GM23338 (cell line): ENCODE measurements at regions not wholly inside any gene's neighbourhood (a gene's known extent, or its start where the extent isn't known, plus 50 kb on each side); places are given as distances from the start of the nearest gene placed in this dataset.

Source experiments
- ATAC-seq: fragments of 200-7000 bp; cut with Tn5 transposase; 3 replicates; pipeline ENCODE4 v1.9.1; 2020
- DNase-seq: peaks from one replicate; pipeline ENCODE4 v3.0.0-alpha.2; 2015; ENCODE audit warnings: low spot score
- H2AFZ ChIP-seq: fragments of 200-600 bp; sonication (generic); 2 replicates; pipeline ENCODE4 v1.8.0; 2016; ENCODE audit warnings: antibody characterized with exemption, mild to moderate bottlenecking, moderate library complexity
- H3F3A ChIP-seq: fragments of 200-600 bp; sonication (generic); replicated peaks from 2 replicates; pipeline ENCODE4 v1.8.0; 2017; ENCODE audit warnings: antibody characterized with exemption, mixed run types, low read depth
- H3K27ac ChIP-seq: fragments of 200-600 bp; sonication (generic); 2 replicates; pipeline ENCODE4 v1.6.1; 2016; ENCODE audit warnings: low read depth
- H3K27me3 ChIP-seq: fragments of 200-600 bp; sonication (generic); 2 replicates; pipeline ENCODE4 v1.8.0; 2016; ENCODE audit warnings: mild to moderate bottlenecking, mixed run types, moderate library complexity; ENCODE audit not compliant: insufficient read depth
- H3K36me3 ChIP-seq: fragments of 200-600 bp; sonication (generic); 2 replicates; pipeline ENCODE4 v1.8.0; 2016; ENCODE audit warnings: mild to moderate bottlenecking; ENCODE audit not compliant: insufficient read depth
- H3K4me1 ChIP-seq: fragments of 200-600 bp; sonication (generic); 2 replicates; pipeline ENCODE4 v1.8.0; 2016; ENCODE audit warnings: mild to moderate bottlenecking, moderate library complexity; ENCODE audit not compliant: insufficient read depth
- H3K4me2 ChIP-seq: fragments of 200-600 bp; sonication (generic); 2 replicates; pipeline ENCODE4 v1.7.1; 2017; ENCODE audit warnings: mixed run types
- H3K4me3 ChIP-seq: fragments of 200-600 bp; sonication (generic); 2 replicates; pipeline ENCODE4 v1.6.1; 2016; ENCODE audit warnings: mixed run types
- H3K79me2 ChIP-seq: fragments of 200-600 bp; sonication (generic); replicated peaks from 2 replicates; pipeline ENCODE4 v1.8.0; 2017; ENCODE audit warnings: mild to moderate bottlenecking; ENCODE audit not compliant: insufficient read depth
- H3K9me2 ChIP-seq: fragments of 200-600 bp; sonication (generic); 2 replicates; pipeline ENCODE4 v1.8.0; 2017; ENCODE audit not compliant: insufficient read depth
- H4K20me1 ChIP-seq: fragments of 200-600 bp; sonication (generic); replicated peaks from 2 replicates; pipeline ENCODE4 v1.8.0; 2017; ENCODE audit warnings: mild to moderate bottlenecking; ENCODE audit not compliant: insufficient read depth
- H3K27ac Mint-ChIP-seq: 2 replicates; pipeline ENCODE4 v1.8.0; 2020; ENCODE audit warnings: inconsistent platforms, mild to moderate bottlenecking, moderate library complexity, mixed read lengths
- H3K27me3 Mint-ChIP-seq: 3 replicates; pipeline ENCODE4 v1.8.0; 2022; ENCODE audit warnings: low read depth, mild to moderate bottlenecking, moderate library complexity, mixed read lengths, inconsistent platforms; ENCODE audit not compliant: insufficient read depth, poor library complexity
- H3K36me3 Mint-ChIP-seq: 3 replicates; pipeline ENCODE4 v1.8.0; 2021; ENCODE audit warnings: low read depth, mild to moderate bottlenecking, inconsistent platforms, moderate library complexity, mixed read lengths
- H3K4me1 Mint-ChIP-seq: 3 replicates; pipeline ENCODE4 v1.8.0; 2020; ENCODE audit warnings: mild to moderate bottlenecking, inconsistent platforms, mixed read lengths
- H3K4me3 Mint-ChIP-seq: 3 replicates; pipeline ENCODE4 v1.8.0; 2021; ENCODE audit warnings: moderate library complexity, mild to moderate bottlenecking, inconsistent platforms, mixed read lengths
- H3K9me3 Mint-ChIP-seq: 3 replicates; pipeline ENCODE4 v1.8.0; 2020; ENCODE audit warnings: moderate library complexity, mild to moderate bottlenecking, inconsistent platforms, mixed read lengths
- CTCF ChIP-seq, 2 experiments: fragments of 200-600 bp in 1 of 2; sonication (generic) in 1 of 2; conservative IDR thresholded peaks; 2 replicates each; pipeline versions ENCODE4 v1.5.1 to v1.6.1; 2016 to 2017; ENCODE audit warnings: antibody characterized with exemption in 2 of 2, low read depth in 2 of 2, mild to moderate bottlenecking in 2 of 2, moderate library complexity in 1 of 2
- EZH2phosphoT487 ChIP-seq: fragments of 200-600 bp; sonication (generic); IDR thresholded peaks from one replicate; pipeline ENCODE4 v1.8.1; 2018; ENCODE audit warnings: antibody characterized with exemption; ENCODE audit not compliant: unreplicated experiment
- JUNB ChIP-seq: IDR thresholded peaks from one replicate; pipeline ENCODE4 v1.6.1; 2016; ENCODE audit warnings: antibody characterized with exemption; ENCODE audit not compliant: unreplicated experiment
- NANOG ChIP-seq: IDR thresholded peaks from 2 replicates; pipeline ENCODE4 v1.6.1; 2016; ENCODE audit warnings: antibody characterized with exemption, borderline replicate concordance
- POLR2AphosphoS5 ChIP-seq: IDR thresholded peaks from 2 replicates; pipeline ENCODE4 v1.6.1; 2016; ENCODE audit warnings: antibody characterized with exemption, low read depth
- REST ChIP-seq: IDR thresholded peaks from one replicate; pipeline ENCODE4 v1.6.1; 2018; ENCODE audit warnings: antibody characterized with exemption; ENCODE audit not compliant: unreplicated experiment
- STAT1 ChIP-seq: IDR thresholded peaks from one replicate; pipeline ENCODE4 v1.6.1; 2016; ENCODE audit warnings: antibody characterized with exemption; ENCODE audit not compliant: unreplicated experiment
- ZNF114 ChIP-seq: fragments of 250-450 bp; sonication (Bioruptor Pico); IDR thresholded peaks from 2 replicates; pipeline ENCODE4 v1.5.0; 2020; ENCODE audit warnings: mild to moderate bottlenecking, moderate library complexity
- ZNF331 ChIP-seq: fragments of 250-450 bp; sonication (Bioruptor Pico); IDR thresholded peaks from 2 replicates; pipeline ENCODE4 v1.5.0; 2020; ENCODE audit warnings: low read depth, mild to moderate bottlenecking, moderate library complexity
- ZNF462 ChIP-seq: fragments of 250-450 bp; sonication (Bioruptor Pico); IDR thresholded peaks from 2 replicates; pipeline ENCODE4 v1.5.0; 2020; ENCODE audit warnings: mild to moderate bottlenecking, moderate library complexity

GRCh38 chr15:62541250-62541649, 376.2 kb upstream of the C2CD4B start:
- DNase-seq (no peak), ATAC-seq (no peak)
- Histone ChIP-seq H3K36me3 (no peaks in the 10 kb centered on the region), H3F3A (no peaks in the 10 kb centered on the region), H4K20me1 (no peaks in the 10 kb centered on the region), H3K79me2 (no peaks in the 10 kb centered on the region), H3K4me3 (no peak overlapping the region), H2AFZ (no peak overlapping the region), H3K27me3 (no peaks in the 10 kb centered on the region), H3K4me2 (no peak overlapping the region), H3K9me2 (no peaks in the 10 kb centered on the region), H3K27ac (no peak overlapping the region), H3K4me1 (no peaks in the 10 kb centered on the region)
- H3K9me3 Mint-ChIP-seq = no peaks in the 10 kb centered on the region; the same call in 2 of the 3 replicates
- H3K4me1 Mint-ChIP-seq = peaks cover 7% of the 10 kb centered on the region; the same call in 2 of the 3 replicates
- TF ChIP-seq POLR2AphosphoS5 = no peak
- no peak for TF ChIP-seq EZH2phosphoT487
- TF ChIP-seq ZNF331 (CRISPR knock-in tag) = no peak
- TF ChIP-seq CTCF (conservative IDR thresholded peaks at IDR 0.05; ENCODE audit: low read depth in 2 of 2) = no peak
- TF ChIP-seq NANOG = no peak
- no peak for TF ChIP-seq JUNB
- TF ChIP-seq ZNF114 (CRISPR knock-in tag) = no peak
- no peak for TF ChIP-seq REST
- no peak for TF ChIP-seq STAT1
- TF ChIP-seq ZNF462 (CRISPR knock-in tag) = no peak
- H3K36me3 Mint-ChIP-seq = no peaks in the 10 kb centered on the region; the same call in 2 of the 3 replicates
- H3K27ac Mint-ChIP-seq = no peak overlapping the region
- H3K27me3 Mint-ChIP-seq = peaks cover 2% of the 10 kb centered on the region
- no peak overlapping the region for H3K4me3 Mint-ChIP-seq
